NT2/D1 (cell line): ENCODE measurements at regions not wholly inside any gene's neighbourhood (a gene's known extent, or its start where the extent isn't known, plus 50 kb on each side); places are given as distances from the start of the nearest gene placed in this dataset.
"Not testable (repeated sequence)": the region's sequence is repeated elsewhere in the genome, so short reads cannot be mapped to it uniquely, and the experiment has no call there.

Experiments
- SUZ12 ChIP-seq: IDR thresholded peaks from 2 replicates; pipeline ENCODE4 v1.6.1; 2011; ENCODE audit not compliant: insufficient read length, insufficient read depth; ENCODE audit errors: extremely low read depth
- YY1 ChIP-seq: IDR thresholded peaks from 2 replicates; pipeline ENCODE4 v1.6.1; 2011; ENCODE audit not compliant: insufficient read length, insufficient read depth
- ZNF274 ChIP-seq: IDR thresholded peaks from 2 replicates; pipeline ENCODE4 v1.6.1; 2011; ENCODE audit warnings: mild to moderate bottlenecking, low read depth, low read length

GRCh38 chr22:48757135-48757534, 1070.5 kb downstream of the BRD1 start:
- not testable (repeated sequence) for TF ChIP-seq ZNF274, YY1, SUZ12
